ENCODE measurements at regions not wholly inside any gene's neighbourhood (a gene's known extent, or its start where the extent isn't known, plus 50 kb on each side); places are given as distances from the start of the nearest gene placed in this dataset.

GRCh38 chr3:118479376-118479775, 555.3 kb downstream of the IGSF11 start:
- Histone ChIP-seq H3K36me3 (no peaks in the 10 kb centered on the region), H3K27me3 (no peaks in the 10 kb centered on the region), H3K9me3 (no peaks in the 10 kb centered on the region), H3K4me1 (no peaks in the 10 kb centered on the region), H3K4me3 (no peak overlapping the region), H3K27ac (no peak overlapping the region)
- TF ChIP-seq POLR2AphosphoS5 (IDR thresholded peaks at IDR 0.05) (no peak), POLR2A (IDR thresholded peaks at IDR 0.05) (no peak), EP300 (IDR thresholded peaks at IDR 0.05) (no peak)
- TF ChIP-seq, protein P1, sequence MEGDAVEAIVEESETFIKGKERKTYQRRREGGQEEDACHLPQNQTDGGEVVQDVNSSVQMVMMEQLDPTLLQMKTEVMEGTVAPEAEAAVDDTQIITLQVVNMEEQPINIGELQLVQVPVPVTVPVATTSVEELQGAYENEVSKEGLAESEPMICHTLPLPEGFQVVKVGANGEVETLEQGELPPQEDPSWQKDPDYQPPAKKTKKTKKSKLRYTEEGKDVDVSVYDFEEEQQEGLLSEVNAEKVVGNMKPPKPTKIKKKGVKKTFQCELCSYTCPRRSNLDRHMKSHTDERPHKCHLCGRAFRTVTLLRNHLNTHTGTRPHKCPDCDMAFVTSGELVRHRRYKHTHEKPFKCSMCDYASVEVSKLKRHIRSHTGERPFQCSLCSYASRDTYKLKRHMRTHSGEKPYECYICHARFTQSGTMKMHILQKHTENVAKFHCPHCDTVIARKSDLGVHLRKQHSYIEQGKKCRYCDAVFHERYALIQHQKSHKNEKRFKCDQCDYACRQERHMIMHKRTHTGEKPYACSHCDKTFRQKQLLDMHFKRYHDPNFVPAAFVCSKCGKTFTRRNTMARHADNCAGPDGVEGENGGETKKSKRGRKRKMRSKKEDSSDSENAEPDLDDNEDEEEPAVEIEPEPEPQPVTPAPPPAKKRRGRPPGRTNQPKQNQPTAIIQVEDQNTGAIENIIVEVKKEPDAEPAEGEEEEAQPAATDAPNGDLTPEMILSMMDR (IDR thresholded peaks at IDR 0.05), result no peak
- intact Hi-C loops (cut with DNase I; ENCODE audit: low total_unique reads), result no loop called here
- 65 to 89% (median 83%) methylated on average over 1 of the region's 1 CpG for WGBS, 5 donors
- DNase-seq, result no peak

GRCh38 chr3:118480101-118480860, 554.4 kb downstream of the IGSF11 start:
- H3K36me3 ChIP-seq, result no peaks in the 10 kb centered on the region
- no peaks in the 10 kb centered on the region for H3K27me3 ChIP-seq
- no peaks in the 10 kb centered on the region for H3K9me3 ChIP-seq
- no peak for DNase-seq
- H3K4me1 ChIP-seq, result no peaks in the 10 kb centered on the region
- H3K4me3 ChIP-seq, result no peak overlapping the region
- no peak overlapping the region for H3K27ac ChIP-seq
- TF ChIP-seq, protein P1 (IDR thresholded peaks at IDR 0.05), result no peak
- no peak for TF ChIP-seq POLR2AphosphoS5 (IDR thresholded peaks at IDR 0.05)
- no peak for TF ChIP-seq POLR2A (IDR thresholded peaks at IDR 0.05)
- no peak for TF ChIP-seq EP300 (IDR thresholded peaks at IDR 0.05)
- intact Hi-C loops (cut with DNase I; ENCODE audit: low total_unique reads), result no loop called here
- 55 to 60% (median 59%) methylated on average over 4 of the region's 4 CpGs for WGBS, 5 donors

GRCh38 chr3:118485693-118486092, 549.0 kb downstream of the IGSF11 start:
- Histone ChIP-seq H3K27me3 (no peaks in the 10 kb centered on the region), H3K9me3 (no peaks in the 10 kb centered on the region), H3K4me1 (no peaks in the 10 kb centered on the region), H3K27ac (no peak overlapping the region), H3K36me3 (no peaks in the 10 kb centered on the region), H3K4me3 (no peak overlapping the region)
- TF ChIP-seq EP300 (IDR thresholded peaks at IDR 0.05) (no peak), POLR2AphosphoS5 (IDR thresholded peaks at IDR 0.05) (no peak), POLR2A (IDR thresholded peaks at IDR 0.05) (no peak)
- TF ChIP-seq, protein P1 (IDR thresholded peaks at IDR 0.05), result no peak
- no peak for DNase-seq
- 71 to 83% (median 76%) methylated on average over 5 of the region's 5 CpGs for WGBS, 5 donors
- intact Hi-C loops (cut with DNase I; ENCODE audit: low total_unique reads), result no loop called here

GRCh38 chr3:118487734-118488133, 546.9 kb downstream of the IGSF11 start:
- intact Hi-C loops (cut with DNase I; ENCODE audit: low total_unique reads), result no loop called here
- H3K4me1 ChIP-seq, result no peaks in the 10 kb centered on the region
- no peak overlapping the region for H3K4me3 ChIP-seq
- H3K27ac ChIP-seq, result no peak overlapping the region
- no peaks in the 10 kb centered on the region for H3K27me3 ChIP-seq
- DNase-seq, result no peak
- WGBS, 5 donors, result 70 to 78% (median 77%) methylated on average over 2 of the region's 2 CpGs
- no peaks in the 10 kb centered on the region for H3K9me3 ChIP-seq
- TF ChIP-seq POLR2A (IDR thresholded peaks at IDR 0.05) (no peak), POLR2AphosphoS5 (IDR thresholded peaks at IDR 0.05) (no peak), EP300 (IDR thresholded peaks at IDR 0.05) (no peak)
- TF ChIP-seq, protein P1 (IDR thresholded peaks at IDR 0.05), result no peak
- H3K36me3 ChIP-seq, result no peaks in the 10 kb centered on the region
